Immature natural killer cell (primary cell): ENCODE measurements at regions not wholly inside any gene's neighbourhood (a gene's known extent, or its start where the extent isn't known, plus 50 kb on each side); places are given as distances from the start of the nearest gene placed in this dataset.

Experiments used
- DNase-seq, 3 donors: peaks; one replicate each; pipeline ENCODE4 v3.0.0; 2022; ENCODE audit warnings: mixed read lengths in 1 of 3
- H3K27ac Mint-ChIP-seq, 6 donors: one replicate each; pipeline ENCODE4 v1.8.0; 2020; ENCODE audit warnings: mixed read lengths in 6 of 6, mild to moderate bottlenecking in 5 of 6, inconsistent platforms in 4 of 6, moderate library complexity in 3 of 6
- H3K27me3 Mint-ChIP-seq, 3 donors: one replicate each; pipeline ENCODE4 v1.8.0; 2020 to 2021; ENCODE audit warnings: low read depth in 3 of 3, mild to moderate bottlenecking in 3 of 3, mixed read lengths in 3 of 3, moderate library complexity in 3 of 3, inconsistent platforms in 1 of 3
- H3K36me3 Mint-ChIP-seq, 3 donors: one replicate each; pipeline ENCODE4 v1.8.0; 2020; ENCODE audit warnings: mixed read lengths in 3 of 3, inconsistent platforms in 2 of 3, mild to moderate bottlenecking in 2 of 3
- H3K4me1 Mint-ChIP-seq, 2 donors: one replicate each; pipeline ENCODE4 v1.8.0; 2020; ENCODE audit warnings: inconsistent platforms in 2 of 2, mild to moderate bottlenecking in 2 of 2, mixed read lengths in 2 of 2, moderate library complexity in 1 of 2
- H3K4me3 Mint-ChIP-seq, 5 donors: one replicate each; pipeline ENCODE4 v1.8.0; 2020; ENCODE audit warnings: mild to moderate bottlenecking in 5 of 5, mixed read lengths in 5 of 5, inconsistent platforms in 3 of 5, moderate library complexity in 3 of 5
- H3K9me3 Mint-ChIP-seq, 6 donors: one replicate each; pipeline ENCODE4 v1.8.0; 2020; ENCODE audit warnings: mild to moderate bottlenecking in 6 of 6, mixed read lengths in 6 of 6, inconsistent platforms in 4 of 6, moderate library complexity in 3 of 6

GRCh38 chr3:64900156-64900555 lies 212.4 kb upstream of the ADAMTS9 start:
- Mint-ChIP-seq H3K27me3 (peaks cover 0 to 4% (median 2%) of the 10 kb centered on the region in 3 donors), H3K9me3 (peaks cover 2 to 23% (median 6%) of the 10 kb centered on the region in 6 donors), H3K36me3 (no peaks in the 10 kb centered on the region), H3K4me3 (no peak overlapping the region), H3K4me1 (no peaks in the 10 kb centered on the region), H3K27ac (no peak overlapping the region)
- DNase-seq, result no peak

GRCh38 chr3:64898941-64899340 lies 211.1 kb upstream of the ADAMTS9 start:
- no peaks in the 10 kb centered on the region for H3K36me3 Mint-ChIP-seq
- no peaks in the 10 kb centered on the region for H3K4me1 Mint-ChIP-seq
- peaks cover 3 to 18% (median 7%) of the 10 kb centered on the region in 6 donors for H3K9me3 Mint-ChIP-seq
- DNase-seq, result no peak
- H3K4me3 Mint-ChIP-seq, result no peak overlapping the region
- H3K27ac Mint-ChIP-seq, result no peak overlapping the region
- peaks cover 0 to 4% (median 2%) of the 10 kb centered on the region in 3 donors for H3K27me3 Mint-ChIP-seq

- H3K36me3 Mint-ChIP-seq, result no peaks in the 10 kb centered on the region
- no peak overlapping the region for H3K27ac Mint-ChIP-seq
- H3K4me1 Mint-ChIP-seq, result no peaks in the 10 kb centered on the region
- H3K4me3 Mint-ChIP-seq, result no peak overlapping the region
- H3K27me3 Mint-ChIP-seq, result peaks cover 0 to 4% (median 2%) of the 10 kb centered on the region in 3 donors
- H3K9me3 Mint-ChIP-seq, result peaks cover 2 to 20% (median 11%) of the 10 kb centered on the region in 6 donors
- DNase-seq, result no peak
Observed at GRCh38 chr3:64895991-64896895, 208.4 kb upstream of the ADAMTS9 start.

- Mint-ChIP-seq H3K4me3 (no peak overlapping the region), H3K27me3 (peaks cover 0 to 4% (median 2%) of the 10 kb centered on the region in 3 donors), H3K36me3 (no peaks in the 10 kb centered on the region), H3K4me1 (no peaks in the 10 kb centered on the region), H3K27ac (no peak overlapping the region), H3K9me3 (peaks cover 3 to 19% (median 12%) of the 10 kb centered on the region in 6 donors)
- no peak for DNase-seq
Observed at GRCh38 chr3:64895106-64895990, 207.5 kb upstream of the ADAMTS9 start.

DNA sequence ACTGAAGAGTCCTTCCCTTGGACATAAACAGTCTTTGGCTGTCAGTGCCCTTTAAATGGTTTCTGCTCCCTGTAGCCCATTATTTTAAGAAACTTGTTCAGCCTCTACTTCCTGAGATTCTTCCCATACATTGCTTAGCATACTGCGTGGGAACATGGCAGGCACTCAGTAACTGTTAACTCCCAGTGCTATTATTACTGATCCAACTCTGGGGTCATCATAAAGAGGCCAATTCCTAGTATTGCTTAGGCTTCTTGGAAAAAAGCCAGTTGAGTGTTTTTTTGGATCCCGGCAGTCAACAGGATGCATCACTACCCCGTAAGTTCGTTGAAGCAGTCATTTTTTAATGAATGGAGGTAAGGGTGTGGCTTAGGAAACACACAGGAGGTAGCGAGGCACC lies 206.2 kb upstream of the ADAMTS9 start:
- Mint-ChIP-seq H3K9me3 (peaks cover 4 to 25% (median 13%) of the 10 kb centered on the region in 6 donors), H3K36me3 (no peaks in the 10 kb centered on the region), H3K4me1 (no peaks in the 10 kb centered on the region), H3K27me3 (peaks cover 0 to 4% (median 2%) of the 10 kb centered on the region in 3 donors), H3K4me3 (no peak overlapping the region), H3K27ac (no peak overlapping the region)
- no peak for DNase-seq

- H3K9me3 Mint-ChIP-seq, result peaks cover 0 to 31% (median 11%) of the 10 kb centered on the region in 6 donors
- H3K4me3 Mint-ChIP-seq, result no peak overlapping the region
- H3K4me1 Mint-ChIP-seq, result no peaks in the 10 kb centered on the region
- no peaks in the 10 kb centered on the region for H3K36me3 Mint-ChIP-seq
- no peak for DNase-seq
- no peaks in the 10 kb centered on the region for H3K27me3 Mint-ChIP-seq
- no peak overlapping the region for H3K27ac Mint-ChIP-seq
Observed at GRCh38 chr3:64892671-64893309, 205.0 kb upstream of the ADAMTS9 start.

- H3K4me3 Mint-ChIP-seq, result no peak overlapping the region
- DNase-seq, result no peak
- H3K27me3 Mint-ChIP-seq, result no peaks in the 10 kb centered on the region
- H3K4me1 Mint-ChIP-seq, result no peaks in the 10 kb centered on the region
- peaks cover 0 to 36% (median 12%) of the 10 kb centered on the region in 6 donors for H3K9me3 Mint-ChIP-seq
- no peak overlapping the region for H3K27ac Mint-ChIP-seq
- H3K36me3 Mint-ChIP-seq, result peaks cover 0 to 2% (median 0%) of the 10 kb centered on the region in 3 donors
Observed at GRCh38 chr3:64891021-64891420, 203.2 kb upstream of the ADAMTS9 start.

DNA sequence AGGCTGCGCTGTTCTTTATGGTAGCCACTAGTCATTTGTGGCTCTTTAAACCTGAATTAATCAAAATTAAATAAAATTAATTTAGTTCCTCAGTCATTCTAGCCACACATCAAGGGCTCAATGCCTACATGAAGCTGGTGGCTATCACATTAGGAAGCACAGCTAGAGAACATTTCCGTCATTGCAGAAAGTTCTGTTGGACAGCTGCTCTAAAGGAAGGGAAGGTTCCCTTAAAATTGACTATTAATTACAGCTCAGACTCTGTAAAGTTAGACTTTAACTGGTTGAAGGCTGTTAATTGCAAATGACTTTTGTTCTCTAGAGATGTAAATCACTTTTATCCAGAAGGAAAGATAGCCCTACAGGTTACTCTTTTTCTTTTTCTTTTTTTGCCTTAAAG lies 202.7 kb upstream of the ADAMTS9 start:
- Mint-ChIP-seq H3K27me3 (no peaks in the 10 kb centered on the region), H3K4me1 (no peaks in the 10 kb centered on the region), H3K9me3 (peaks cover 0 to 38% (median 10%) of the 10 kb centered on the region in 6 donors), H3K27ac (no peak overlapping the region), H3K4me3 (no peak overlapping the region), H3K36me3 (peaks cover 0 to 2% (median 0%) of the 10 kb centered on the region in 3 donors)
- no peak for DNase-seq

DNA sequence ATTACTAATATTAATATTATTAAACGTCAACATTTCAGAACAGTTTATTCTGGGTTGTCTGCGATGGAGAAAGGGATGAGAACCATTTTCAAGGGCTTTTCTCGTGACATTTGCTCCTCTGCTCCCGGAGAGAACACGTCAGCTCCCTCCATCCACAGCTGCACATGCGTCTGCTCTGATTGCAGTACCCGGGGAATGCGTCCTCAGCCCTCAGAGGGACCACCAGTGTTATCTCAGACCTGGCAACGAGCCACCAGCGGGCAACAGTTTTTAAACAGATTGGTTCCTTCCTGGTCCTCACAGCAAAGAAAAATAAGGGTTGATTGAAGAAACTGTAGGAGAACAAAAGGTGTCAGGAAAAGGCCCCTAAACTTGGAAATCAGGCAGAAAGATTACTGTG lies 202.2 kb upstream of the ADAMTS9 start:
- Mint-ChIP-seq H3K9me3 (peaks cover 0 to 38% (median 10%) of the 10 kb centered on the region in 6 donors), H3K27ac (no peak overlapping the region), H3K4me3 (no peak overlapping the region), H3K27me3 (no peaks in the 10 kb centered on the region), H3K36me3 (peaks cover 0 to 2% (median 0%) of the 10 kb centered on the region in 3 donors), H3K4me1 (no peaks in the 10 kb centered on the region)
- no peak for DNase-seq

- DNase-seq, result no peak
- no peak overlapping the region for H3K4me3 Mint-ChIP-seq
- no peaks in the 10 kb centered on the region for H3K27me3 Mint-ChIP-seq
- H3K27ac Mint-ChIP-seq, result no peak overlapping the region
- no peaks in the 10 kb centered on the region for H3K4me1 Mint-ChIP-seq
- H3K36me3 Mint-ChIP-seq, result peaks cover 0 to 2% (median 0%) of the 10 kb centered on the region in 3 donors
- H3K9me3 Mint-ChIP-seq, result peaks cover 0 to 38% (median 11%) of the 10 kb centered on the region in 6 donors
Observed at GRCh38 chr3:64888840-64889392, 201.1 kb upstream of the ADAMTS9 start.

DNA sequence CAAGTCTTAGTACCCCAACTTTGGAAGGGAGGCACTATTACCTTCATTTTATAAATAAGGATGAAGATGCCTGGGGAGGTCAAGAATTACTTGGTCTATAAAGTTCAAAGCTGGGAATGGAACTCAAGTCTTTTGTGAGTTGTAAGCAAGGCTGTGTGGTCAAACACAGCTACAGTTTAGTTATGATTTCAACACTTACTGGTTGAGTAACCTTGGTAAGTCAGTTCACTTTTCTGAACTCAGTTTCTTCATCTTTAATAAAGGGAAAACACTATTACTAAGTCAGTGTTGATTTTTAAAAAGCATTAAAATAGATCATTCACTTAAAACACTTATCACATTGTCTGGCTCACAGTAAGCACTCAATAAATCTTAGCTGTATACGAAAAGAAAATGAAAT lies 200.4 kb upstream of the ADAMTS9 start:
- Mint-ChIP-seq H3K36me3 (peaks cover 0 to 2% (median 0%) of the 10 kb centered on the region in 3 donors), H3K27me3 (peaks cover 0 to 2% (median 0%) of the 10 kb centered on the region in 3 donors), H3K9me3 (peaks cover 0 to 38% (median 9%) of the 10 kb centered on the region in 6 donors), H3K27ac (no peak overlapping the region), H3K4me1 (no peaks in the 10 kb centered on the region), H3K4me3 (no peak overlapping the region)
- DNase-seq, result no peak

GRCh38 chr3:64885055-64885454 lies 197.3 kb upstream of the ADAMTS9 start:
- no peak overlapping the region for H3K27ac Mint-ChIP-seq
- H3K9me3 Mint-ChIP-seq, result peaks cover 1 to 29% (median 14%) of the 10 kb centered on the region in 6 donors
- DNase-seq, result no peak
- no peaks in the 10 kb centered on the region for H3K4me1 Mint-ChIP-seq
- H3K4me3 Mint-ChIP-seq, result no peak overlapping the region
- peaks cover 0 to 2% (median 0%) of the 10 kb centered on the region in 3 donors for H3K36me3 Mint-ChIP-seq
- peaks cover 0 to 2% (median 2%) of the 10 kb centered on the region in 3 donors for H3K27me3 Mint-ChIP-seq

DNA sequence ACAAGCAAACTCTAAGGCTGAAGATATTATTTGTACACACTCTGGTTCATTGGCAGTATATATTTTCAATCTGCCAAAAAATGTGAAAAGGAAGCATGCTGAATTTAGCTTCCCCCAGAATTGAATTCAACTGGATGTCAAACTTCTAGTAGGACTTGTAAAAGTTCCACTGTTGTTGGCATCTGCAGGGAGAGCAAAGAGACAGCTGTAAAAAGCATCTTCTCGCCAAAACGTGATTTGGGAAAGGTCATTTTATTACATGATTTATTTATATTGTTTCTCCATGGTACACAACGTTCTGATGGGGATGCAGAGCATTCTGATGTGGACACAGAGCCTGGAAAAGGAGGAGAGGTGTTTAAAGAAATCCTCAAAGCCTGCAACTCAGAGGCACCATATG lies 196.7 kb upstream of the ADAMTS9 start:
- no peaks in the 10 kb centered on the region for H3K4me1 Mint-ChIP-seq
- peaks cover 0 to 2% (median 2%) of the 10 kb centered on the region in 3 donors for H3K27me3 Mint-ChIP-seq
- peaks cover 0 to 2% (median 0%) of the 10 kb centered on the region in 3 donors for H3K36me3 Mint-ChIP-seq
- H3K27ac Mint-ChIP-seq, result no peak overlapping the region
- no peak for DNase-seq
- H3K4me3 Mint-ChIP-seq, result no peak overlapping the region
- peaks cover 1 to 29% (median 14%) of the 10 kb centered on the region in 6 donors for H3K9me3 Mint-ChIP-seq
